GM08714 (cell line): ENCODE measurements at regions not wholly inside any gene's neighbourhood (a gene's known extent, or its start where the extent isn't known, plus 50 kb on each side); places are given as distances from the start of the nearest gene placed in this dataset.

Experiments
- H3K4me3 ChIP-seq: fragments of 200-500 bp; sonication (Bioruptor generic); 2 replicates; pipeline ENCODE4 v1.5.1; 2014; ENCODE audit warnings: mild to moderate bottlenecking, low read length, inconsistent platforms
- ZNF274 ChIP-seq: IDR thresholded peaks from 2 replicates; pipeline ENCODE4 v1.6.1; 2012; ENCODE audit warnings: mild to moderate bottlenecking, low read depth, low read length

GRCh38 chr16:79863128-79864031 is 262.8 kb upstream of the MAF start:
- no peak overlapping the region for H3K4me3 ChIP-seq
- no peak for TF ChIP-seq ZNF274

GRCh38 chr16:79862601-79863000 is 262.1 kb upstream of the MAF start:
- TF ChIP-seq ZNF274 = no peak
- no peak overlapping the region for H3K4me3 ChIP-seq

- H3K4me3 ChIP-seq = no peak overlapping the region
- no peak for TF ChIP-seq ZNF274
Observed at GRCh38 chr16:79856581-79856980, 256.0 kb upstream of the MAF start.

GRCh38 chr16:79850348-79850747 is 249.8 kb upstream of the MAF start:
- TF ChIP-seq ZNF274 = no peak
- no peak overlapping the region for H3K4me3 ChIP-seq

- no peak overlapping the region for H3K4me3 ChIP-seq
- TF ChIP-seq ZNF274 = no peak
Observed at GRCh38 chr16:79849119-79849518, 248.6 kb upstream of the MAF start.

GRCh38 chr16:79848719-79849118 is 248.2 kb upstream of the MAF start:
- H3K4me3 ChIP-seq = no peak overlapping the region
- no peak for TF ChIP-seq ZNF274

GRCh38 chr16:79847569-79847968 is 247.0 kb upstream of the MAF start:
- H3K4me3 ChIP-seq = no peak overlapping the region
- TF ChIP-seq ZNF274 = no peak

GRCh38 chr16:79847101-79847500 is 246.6 kb upstream of the MAF start:
- no peak for TF ChIP-seq ZNF274
- no peak overlapping the region for H3K4me3 ChIP-seq

- no peak for TF ChIP-seq ZNF274
- no peak overlapping the region for H3K4me3 ChIP-seq
Observed at GRCh38 chr16:79845734-79846135, 245.2 kb upstream of the MAF start.

GRCh38 chr16:79845033-79845733 is 244.6 kb upstream of the MAF start:
- TF ChIP-seq ZNF274 = no peak
- no peak overlapping the region for H3K4me3 ChIP-seq

- no peak for TF ChIP-seq ZNF274
- no peak overlapping the region for H3K4me3 ChIP-seq
Observed at GRCh38 chr16:79844603-79845002, 244.1 kb upstream of the MAF start.

GRCh38 chr16:79843631-79844043 is 243.1 kb upstream of the MAF start:
- no peak for TF ChIP-seq ZNF274
- no peak overlapping the region for H3K4me3 ChIP-seq

GRCh38 chr16:79843145-79843544 is 242.6 kb upstream of the MAF start:
- TF ChIP-seq ZNF274 = no peak
- no peak overlapping the region for H3K4me3 ChIP-seq

GRCh38 chr16:79842197-79842596 is 241.7 kb upstream of the MAF start:
- no peak for TF ChIP-seq ZNF274
- no peak overlapping the region for H3K4me3 ChIP-seq
